ENCODE measurements at regions not wholly inside any gene's neighbourhood (a gene's known extent, or its start where the extent isn't known, plus 50 kb on each side); places are given as distances from the start of the nearest gene placed in this dataset.
A peak's percentile ranks its signal among the peaks of the same experiment; 100 is the strongest.

GRCh38 chr18:70431203-70431624 is 142.4 kb downstream of the SOCS6 start:
- no peak for DNase-seq

GRCh38 chr18:70430501-70431173 is 141.8 kb downstream of the SOCS6 start:
- no peak for DNase-seq

GRCh38 chr18:70429847-70430500 is 141.1 kb downstream of the SOCS6 start:
- no peak for DNase-seq

GRCh38 chr18:70428439-70428838 is 139.6 kb downstream of the SOCS6 start:
- DNase-seq: no peak

GRCh38 chr18:70426818-70427217 is 138.0 kb downstream of the SOCS6 start:
- no peak for DNase-seq

GRCh38 chr18:70425236-70425635 is 136.4 kb downstream of the SOCS6 start:
- no peak for DNase-seq

GRCh38 chr18:70423988-70424387 is 135.1 kb downstream of the SOCS6 start:
- DNase-seq: peak in 1 of 2 experiments; percentile 9

GRCh38 chr18:70423120-70423519 is 134.3 kb downstream of the SOCS6 start:
- DNase-seq: no peak

GRCh38 chr18:70422391-70422965 is 133.6 kb downstream of the SOCS6 start:
- no peak for DNase-seq

- peak in 1 of 2 experiments; percentile 43 for DNase-seq
These were observed 132.9 kb downstream of the SOCS6 start for GRCh38 chr18:70421471-70422390.

GRCh38 chr18:70420146-70420898 is 131.5 kb downstream of the SOCS6 start:
- DNase-seq: no peak

- DNase-seq: no peak
These were observed 130.7 kb downstream of the SOCS6 start for GRCh38 chr18:70419526-70419925.

- no peak for DNase-seq
These were observed 129.9 kb downstream of the SOCS6 start for GRCh38 chr18:70418546-70419311.

GRCh38 chr18:70417847-70418246 is 129.0 kb downstream of the SOCS6 start:
- DNase-seq: no peak

- no peak for DNase-seq
These were observed 127.7 kb downstream of the SOCS6 start for GRCh38 chr18:70416496-70416895.

- DNase-seq: no peak
These were observed 127.1 kb downstream of the SOCS6 start for GRCh38 chr18:70415823-70416488.

- no peak for DNase-seq
These were observed 125.6 kb downstream of the SOCS6 start for GRCh38 chr18:70414315-70414900.

GRCh38 chr18:70413455-70413854 is 124.6 kb downstream of the SOCS6 start:
- no peak for DNase-seq

GRCh38 chr18:70411876-70412435 is 123.1 kb downstream of the SOCS6 start:
- no peak for DNase-seq

GRCh38 chr18:70411307-70411706 is 122.5 kb downstream of the SOCS6 start:
- no peak for DNase-seq

Data from NCI-H526 (cell line).